ENCODE measurements at regions not wholly inside any gene's neighbourhood (a gene's known extent, or its start where the extent isn't known, plus 50 kb on each side); places are given as distances from the start of the nearest gene placed in this dataset.

DNA sequence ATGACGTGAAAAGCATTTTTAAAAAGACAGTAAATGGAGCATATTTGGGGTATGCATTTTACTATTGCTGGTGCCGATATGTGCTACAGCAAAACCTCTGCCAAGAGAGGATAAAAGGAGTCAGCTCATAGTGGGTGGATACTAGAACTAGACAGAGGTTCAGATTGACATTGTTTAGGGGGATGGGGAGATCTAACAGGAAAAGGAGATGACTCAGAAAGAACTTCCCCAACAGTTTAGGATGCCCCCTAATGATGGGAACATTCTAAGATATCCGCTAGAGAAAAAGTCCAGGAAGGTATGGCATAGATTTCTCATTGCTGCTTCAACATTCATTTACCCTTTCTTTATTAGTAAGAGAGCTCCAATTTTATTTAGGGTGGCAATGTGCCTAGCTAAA, 110.5 kb upstream of the CLEC14A start:
- TF ChIP-seq, protein P1, sequence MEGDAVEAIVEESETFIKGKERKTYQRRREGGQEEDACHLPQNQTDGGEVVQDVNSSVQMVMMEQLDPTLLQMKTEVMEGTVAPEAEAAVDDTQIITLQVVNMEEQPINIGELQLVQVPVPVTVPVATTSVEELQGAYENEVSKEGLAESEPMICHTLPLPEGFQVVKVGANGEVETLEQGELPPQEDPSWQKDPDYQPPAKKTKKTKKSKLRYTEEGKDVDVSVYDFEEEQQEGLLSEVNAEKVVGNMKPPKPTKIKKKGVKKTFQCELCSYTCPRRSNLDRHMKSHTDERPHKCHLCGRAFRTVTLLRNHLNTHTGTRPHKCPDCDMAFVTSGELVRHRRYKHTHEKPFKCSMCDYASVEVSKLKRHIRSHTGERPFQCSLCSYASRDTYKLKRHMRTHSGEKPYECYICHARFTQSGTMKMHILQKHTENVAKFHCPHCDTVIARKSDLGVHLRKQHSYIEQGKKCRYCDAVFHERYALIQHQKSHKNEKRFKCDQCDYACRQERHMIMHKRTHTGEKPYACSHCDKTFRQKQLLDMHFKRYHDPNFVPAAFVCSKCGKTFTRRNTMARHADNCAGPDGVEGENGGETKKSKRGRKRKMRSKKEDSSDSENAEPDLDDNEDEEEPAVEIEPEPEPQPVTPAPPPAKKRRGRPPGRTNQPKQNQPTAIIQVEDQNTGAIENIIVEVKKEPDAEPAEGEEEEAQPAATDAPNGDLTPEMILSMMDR (IDR thresholded peaks at IDR 0.05; ENCODE audit: control extremely low read depth in 1 of 3, insufficient read depth in 1 of 3, low read depth in 1 of 3, low read length in 3 of 3), result no peak
- TF ChIP-seq KDM1A (IDR thresholded peaks at IDR 0.05; ENCODE audit: borderline replicate concordance, low read length), result no peak

Measured in H1 (cell line).